GM12865 (cell line): ENCODE measurements at regions not wholly inside any gene's neighbourhood (a gene's known extent, or its start where the extent isn't known, plus 50 kb on each side); places are given as distances from the start of the nearest gene placed in this dataset.

Experiments used
- DNase-seq: peaks from one replicate; pipeline ENCODE4 v3.0.0; 2010; ENCODE audit warnings: low read depth
- H3K4me3 ChIP-seq: 2 replicates; pipeline ENCODE4 v1.5.1; 2011; ENCODE audit warnings: mild to moderate bottlenecking, low read depth, low read length, control low read depth
- CTCF ChIP-seq: IDR thresholded peaks from 2 replicates; pipeline ENCODE4 v1.5.1; 2011; ENCODE audit warnings: low read length, control low read depth, low read depth, inconsistent platforms; ENCODE audit not compliant: insufficient read depth; ENCODE audit errors: missing control alignments

- no peak for DNase-seq
- H3K4me3 ChIP-seq: no peak overlapping the region
- no peak for TF ChIP-seq CTCF
These were observed 133.2 kb upstream of the EPHA4 start for GRCh38 chr2:221705185-221705877.

- no peak overlapping the region for H3K4me3 ChIP-seq
- no peak for DNase-seq
- TF ChIP-seq CTCF: no peak
These were observed 132.3 kb upstream of the EPHA4 start for GRCh38 chr2:221704442-221704841.

GRCh38 chr2:221693365-221693764 is 121.3 kb upstream of the EPHA4 start:
- no peak for TF ChIP-seq CTCF
- H3K4me3 ChIP-seq: no peak overlapping the region
- DNase-seq: no peak

GRCh38 chr2:221691571-221691970 is 119.5 kb upstream of the EPHA4 start:
- H3K4me3 ChIP-seq: no peak overlapping the region
- no peak for TF ChIP-seq CTCF
- DNase-seq: no peak

- no peak overlapping the region for H3K4me3 ChIP-seq
- no peak for DNase-seq
- TF ChIP-seq CTCF: no peak
These were observed 117.0 kb upstream of the EPHA4 start for GRCh38 chr2:221689140-221689539.

- no peak for TF ChIP-seq CTCF
- no peak overlapping the region for H3K4me3 ChIP-seq
- DNase-seq: no peak
These were observed 108.4 kb upstream of the EPHA4 start for GRCh38 chr2:221680548-221680947.

- DNase-seq: no peak
- H3K4me3 ChIP-seq: no peak overlapping the region
- no peak for TF ChIP-seq CTCF
These were observed 105.6 kb upstream of the EPHA4 start for GRCh38 chr2:221677688-221678087.
